IPS-18c (cell line): ENCODE measurements at regions not wholly inside any gene's neighbourhood (a gene's known extent, or its start where the extent isn't known, plus 50 kb on each side); places are given as distances from the start of the nearest gene placed in this dataset.

Experiments
- H3K4me3 ChIP-seq: 2 replicates; pipeline ENCODE4 v1.7.0; 2013; ENCODE audit warnings: low read depth, mild to moderate bottlenecking, low read length, moderate library complexity; ENCODE audit not compliant: insufficient read depth
- H3K9me3 ChIP-seq: one replicate; pipeline ENCODE4 v1.6.1; 2013; ENCODE audit warnings: mild to moderate bottlenecking, low read length, moderate library complexity; ENCODE audit not compliant: control insufficient read depth, insufficient read depth

DNA sequence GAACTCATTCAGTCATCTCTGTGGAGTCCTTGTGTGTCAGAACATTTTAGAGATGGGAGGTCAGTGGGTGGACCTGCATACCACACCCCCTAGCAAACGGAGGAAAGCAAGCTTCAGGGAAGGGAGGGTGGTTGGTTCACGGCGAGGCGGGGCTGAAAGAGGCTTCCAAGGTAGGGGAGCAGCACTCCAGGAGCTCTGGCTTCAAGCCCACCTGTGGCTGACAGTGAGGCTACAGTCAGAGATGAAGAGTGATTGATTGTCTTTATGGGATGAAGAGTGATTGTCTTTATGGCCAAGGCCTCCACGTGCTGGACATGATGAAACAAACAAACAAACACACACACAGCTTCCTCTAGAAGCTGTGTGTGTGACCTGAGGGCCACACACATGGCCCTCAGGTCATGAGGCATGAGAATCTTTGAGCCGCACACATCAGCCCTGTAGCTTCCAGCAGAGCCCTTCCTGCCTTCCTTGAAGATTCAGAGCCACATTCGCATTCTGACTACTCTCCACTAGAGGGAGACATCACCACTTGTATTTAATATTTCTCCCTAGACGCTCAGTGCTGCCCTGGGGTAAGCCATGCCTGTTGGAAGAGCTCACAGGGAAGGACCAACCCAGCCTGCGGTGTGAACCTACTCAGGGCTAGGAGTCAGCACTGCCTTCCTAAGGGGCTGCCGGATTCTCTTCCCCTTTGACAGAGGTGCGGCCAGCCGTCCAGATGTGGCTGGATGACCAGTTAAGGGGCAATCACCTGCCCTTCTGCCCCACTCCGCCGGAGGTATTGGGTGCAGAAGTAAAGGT, 54.4 kb upstream of the KCNA1 start:
- H3K4me3 ChIP-seq = no peak overlapping the region
- H3K9me3 ChIP-seq = no peaks in the 10 kb centered on the region

DNA sequence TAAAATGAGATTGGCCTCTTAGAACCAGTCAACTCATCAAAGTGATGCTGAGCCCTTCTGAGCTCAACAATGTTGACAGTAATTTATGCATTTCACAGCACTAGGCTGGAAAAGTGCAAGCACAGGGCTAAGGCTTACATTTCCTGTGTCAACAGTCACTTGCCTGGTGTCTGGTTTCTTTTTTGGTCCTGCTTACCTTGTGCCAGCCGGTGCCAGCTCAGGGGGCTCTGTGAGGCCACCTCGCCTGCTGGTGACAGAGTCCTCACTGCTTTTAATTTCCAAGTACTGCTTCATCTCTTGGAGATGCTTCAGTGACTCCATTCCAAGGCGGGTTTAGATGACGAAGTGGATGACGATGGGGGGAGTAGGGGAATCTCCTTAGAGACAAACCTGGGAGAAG, 53.1 kb upstream of the KCNA1 start:
- H3K9me3 ChIP-seq = no peaks in the 10 kb centered on the region
- no peak overlapping the region for H3K4me3 ChIP-seq

DNA sequence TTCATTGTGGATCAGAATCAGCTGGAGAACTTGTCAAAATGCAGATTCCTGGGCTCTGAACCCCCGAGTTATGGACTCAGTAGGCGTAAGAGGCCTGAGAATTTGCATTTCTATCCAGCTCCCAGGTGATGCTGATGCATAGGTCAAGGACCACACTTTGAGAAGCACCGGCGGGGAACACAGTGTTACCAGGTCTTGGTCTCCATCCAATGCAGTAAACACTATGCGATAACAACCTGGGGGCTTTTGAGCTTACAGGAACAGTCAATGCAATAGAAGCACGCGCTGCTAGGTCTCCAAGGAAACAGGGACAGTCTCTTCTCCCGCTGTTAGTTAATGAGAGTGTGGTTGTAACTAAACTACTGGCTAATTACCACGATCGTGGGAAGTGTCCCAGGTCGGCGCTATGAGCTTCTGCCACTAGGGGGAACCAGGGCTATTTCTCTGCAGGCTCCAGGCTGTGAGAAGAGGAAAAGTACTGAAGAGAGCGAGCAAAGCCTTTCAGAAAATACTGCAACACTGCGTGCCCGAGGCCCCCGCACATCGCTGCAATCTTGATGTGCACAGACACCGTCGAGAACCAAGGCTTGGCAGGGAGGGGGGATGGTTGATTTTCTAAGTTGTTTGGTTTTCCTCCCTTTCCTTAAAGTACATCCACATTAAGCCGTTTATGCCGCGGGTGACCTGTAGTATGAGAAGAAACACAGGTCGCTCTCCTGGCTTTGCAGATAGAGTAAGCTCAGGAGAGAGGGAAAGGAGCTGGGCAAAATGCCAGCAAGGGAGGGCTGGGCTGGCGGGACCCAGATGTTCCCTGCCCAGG, 52.0 kb upstream of the KCNA1 start:
- H3K9me3 ChIP-seq = no peaks in the 10 kb centered on the region
- peak overlapping the region; percentile 36; the same call in 1 of the 2 replicates for H3K4me3 ChIP-seq

DNA sequence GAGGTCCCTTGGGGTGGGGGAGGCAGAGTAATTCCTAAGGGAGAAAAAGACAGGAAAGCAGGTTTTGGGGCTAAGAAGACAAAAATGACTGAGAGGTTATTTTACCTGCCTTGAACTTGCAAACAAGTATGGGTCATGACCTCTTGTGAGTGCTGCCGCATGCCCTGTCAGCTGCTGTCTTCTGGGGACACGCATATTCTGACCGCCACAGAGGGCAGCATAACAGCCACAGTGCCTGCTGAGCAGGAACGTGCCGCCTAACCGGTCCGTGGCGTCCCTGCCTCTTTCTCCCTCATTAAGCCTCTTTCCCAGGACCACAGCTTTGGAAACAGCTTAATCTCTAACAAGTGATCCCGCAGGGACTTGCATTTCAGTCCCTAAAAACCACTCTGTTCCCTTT, 51.3 kb upstream of the KCNA1 start:
- Histone ChIP-seq H3K4me3 (no peak overlapping the region), H3K9me3 (no peaks in the 10 kb centered on the region)

DNA sequence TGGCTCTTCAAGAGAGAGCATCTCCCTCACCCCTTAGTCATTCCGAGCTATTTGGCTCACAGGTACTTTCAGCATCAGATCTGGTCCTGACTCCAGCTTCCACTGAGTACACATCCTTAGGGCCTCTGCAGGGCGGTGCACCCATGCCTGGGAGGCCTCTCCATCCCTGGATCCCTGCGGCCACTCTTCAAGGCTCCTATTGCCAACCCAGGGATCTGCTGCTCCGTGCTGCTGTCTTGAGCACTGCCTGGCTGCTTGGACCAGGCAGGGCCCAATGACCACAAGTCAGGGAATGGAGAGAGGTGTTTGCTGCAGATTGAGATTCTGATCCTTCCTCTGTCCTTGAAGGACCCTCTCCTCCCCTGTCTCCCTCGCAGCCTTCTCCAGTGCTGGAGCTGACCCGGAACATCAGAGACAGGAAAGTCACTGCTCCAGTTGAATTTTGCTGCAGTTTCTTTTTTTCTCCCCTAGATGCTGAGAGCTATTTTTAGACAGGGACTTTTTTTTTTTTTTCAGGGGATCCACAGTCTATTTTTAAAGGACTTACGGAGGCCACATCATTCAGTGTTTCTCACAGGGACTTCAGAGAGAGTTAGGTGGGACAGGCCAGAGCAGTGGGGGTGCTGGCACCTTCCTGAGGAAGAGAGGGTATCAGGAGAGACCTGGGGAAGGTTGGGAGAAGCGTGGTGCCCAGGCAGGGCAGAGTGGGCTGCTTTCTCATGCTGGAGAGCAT, 50.1 kb upstream of the KCNA1 start:
- H3K9me3 ChIP-seq = no peaks in the 10 kb centered on the region
- no peak overlapping the region for H3K4me3 ChIP-seq
